CD4-positive, CD25-positive, alpha-beta regulatory T cell (primary cell): ENCODE measurements at regions not wholly inside any gene's neighbourhood (a gene's known extent, or its start where the extent isn't known, plus 50 kb on each side); places are given as distances from the start of the nearest gene placed in this dataset.

Experiments used
- ATAC-seq, 2 donors: fragments of 150-1000 bp; cut with Tn5 transposase; one replicate each; pipeline ENCODE4 v1.10.0; 2021; ENCODE audit warnings: low read depth in 2 of 2, moderate number of reproducible peaks in 2 of 2, moderate library complexity in 1 of 2
- DNase-seq, 3 donors: peaks; one replicate each; pipeline versions ENCODE4 v3.0.0 to v3.0.0-alpha.2; 2012 to 2022; ENCODE audit warnings: mixed read lengths in 1 of 3
- H3K27ac ChIP-seq: one replicate; pipeline ENCODE4 v1.7.0; 2013; ENCODE audit warnings: mild to moderate bottlenecking, low read length; ENCODE audit not compliant: insufficient read depth, poor library complexity, severe bottlenecking
- H3K27me3 ChIP-seq: one replicate; pipeline ENCODE4 v1.7.0; 2013; ENCODE audit warnings: low read length; ENCODE audit not compliant: control insufficient read depth, insufficient read depth
- H3K36me3 ChIP-seq: one replicate; pipeline ENCODE4 v1.7.0; 2013; ENCODE audit warnings: mild to moderate bottlenecking, low read length, moderate library complexity; ENCODE audit not compliant: control insufficient read depth, insufficient read depth
- H3K4me1 ChIP-seq: 2 replicates; pipeline ENCODE4 v1.7.0; 2013; ENCODE audit warnings: mild to moderate bottlenecking, low read length; ENCODE audit not compliant: insufficient read depth, control insufficient read depth, poor library complexity, severe bottlenecking
- H3K4me3 ChIP-seq: one replicate; pipeline ENCODE4 v1.7.0; 2013; ENCODE audit warnings: low read depth, mild to moderate bottlenecking, low read length, moderate library complexity
- H3K9me3 ChIP-seq, 2 experiments: 1 replicate in 1 of 2; 2 replicates in 1 of 2; pipeline ENCODE4 v1.7.0; 2013; ENCODE audit warnings: low read length in 2 of 2, mild to moderate bottlenecking in 1 of 2, moderate library complexity in 1 of 2; ENCODE audit not compliant: control insufficient read depth in 2 of 2
- H3K27ac Mint-ChIP-seq, 3 donors: one replicate each; pipeline ENCODE4 v1.8.0; 2020 to 2022; ENCODE audit warnings: mild to moderate bottlenecking in 3 of 3, mixed read lengths in 3 of 3, moderate library complexity in 2 of 3
- H3K27me3 Mint-ChIP-seq: one replicate; pipeline ENCODE4 v1.8.0; 2022; ENCODE audit warnings: mild to moderate bottlenecking, mixed read lengths
- H3K36me3 Mint-ChIP-seq: one replicate; pipeline ENCODE4 v1.8.0; 2020; ENCODE audit warnings: mixed read lengths
- H3K4me1 Mint-ChIP-seq, 4 donors: one replicate each; pipeline ENCODE4 v1.8.0; 2020 to 2022; ENCODE audit warnings: mixed read lengths in 4 of 4, mild to moderate bottlenecking in 1 of 4
- H3K4me3 Mint-ChIP-seq, 4 donors: one replicate each; pipeline ENCODE4 v1.8.0; 2020 to 2022; ENCODE audit warnings: mild to moderate bottlenecking in 4 of 4, mixed read lengths in 4 of 4, moderate library complexity in 3 of 4
- H3K9me3 Mint-ChIP-seq, 7 donors: one replicate each; pipeline ENCODE4 v1.8.0; 2020 to 2022; ENCODE audit warnings: mixed read lengths in 7 of 7, mild to moderate bottlenecking in 3 of 7, moderate library complexity in 2 of 7

- DNase-seq (no peak), ATAC-seq (no peak)
- no peak overlapping the region for H3K27ac ChIP-seq
- no peaks in the 10 kb centered on the region for H3K36me3 ChIP-seq
- Mint-ChIP-seq H3K27me3 (no peaks in the 10 kb centered on the region), H3K4me3 (no peak overlapping the region), H3K4me1 (no peaks in the 10 kb centered on the region), H3K36me3 (no peaks in the 10 kb centered on the region), H3K27ac (no peak overlapping the region), H3K9me3 (peaks cover 0 to 23% (median 5%) of the 10 kb centered on the region in 7 donors)
- no peaks in the 10 kb centered on the region for H3K27me3 ChIP-seq
- H3K4me1 ChIP-seq: no peaks in the 10 kb centered on the region
- no peak overlapping the region for H3K4me3 ChIP-seq
- H3K9me3 ChIP-seq: no peaks in the 10 kb centered on the region
These were observed 251.6 kb downstream of the NUP35 start for GRCh38 chr2:183375821-183376220.

- no peaks in the 10 kb centered on the region for H3K36me3 Mint-ChIP-seq
- no peak for ATAC-seq
- H3K4me3 ChIP-seq: no peak overlapping the region
- peaks cover 0 to 6% of the 10 kb centered on the region in 2 experiments for H3K9me3 ChIP-seq
- no peaks in the 10 kb centered on the region for H3K36me3 ChIP-seq
- H3K4me1 ChIP-seq: no peaks in the 10 kb centered on the region
- H3K9me3 Mint-ChIP-seq: peaks cover 0 to 24% (median 6%) of the 10 kb centered on the region in 7 donors
- DNase-seq: no peak
- no peak overlapping the region for H3K4me3 Mint-ChIP-seq
- no peaks in the 10 kb centered on the region for H3K27me3 ChIP-seq
- no peak overlapping the region for H3K27ac Mint-ChIP-seq
- H3K4me1 Mint-ChIP-seq: no peaks in the 10 kb centered on the region
- H3K27ac ChIP-seq: no peak overlapping the region
- H3K27me3 Mint-ChIP-seq: no peaks in the 10 kb centered on the region
These were observed 259.6 kb downstream of the NUP35 start for GRCh38 chr2:183383854-183384253.

GRCh38 chr2:183389546-183390080 is 265.4 kb downstream of the NUP35 start:
- Mint-ChIP-seq H3K9me3 (peaks cover 0 to 43% (median 12%) of the 10 kb centered on the region in 7 donors), H3K27me3 (no peaks in the 10 kb centered on the region), H3K36me3 (no peaks in the 10 kb centered on the region), H3K4me3 (peak overlapping the region in 1 of 4 donors; percentile 55), H3K4me1 (no peaks in the 10 kb centered on the region), H3K27ac (no peak overlapping the region)
- H3K9me3 ChIP-seq: peaks cover 0 to 6% of the 10 kb centered on the region in 2 experiments
- no peaks in the 10 kb centered on the region for H3K36me3 ChIP-seq
- H3K27me3 ChIP-seq: no peaks in the 10 kb centered on the region
- H3K4me1 ChIP-seq: no peaks in the 10 kb centered on the region
- no peak overlapping the region for H3K4me3 ChIP-seq
- no peak overlapping the region for H3K27ac ChIP-seq
- ATAC-seq (no peak), DNase-seq (no peak)

- Histone ChIP-seq H3K36me3 (no peaks in the 10 kb centered on the region), H3K27me3 (no peaks in the 10 kb centered on the region), H3K4me1 (no peaks in the 10 kb centered on the region), H3K9me3 (peaks cover 0 to 6% of the 10 kb centered on the region in 2 experiments), H3K27ac (no peak overlapping the region), H3K4me3 (no peak overlapping the region)
- Mint-ChIP-seq H3K27me3 (no peaks in the 10 kb centered on the region), H3K4me1 (no peaks in the 10 kb centered on the region), H3K27ac (no peak overlapping the region), H3K4me3 (no peak overlapping the region), H3K9me3 (peaks cover 0 to 47% (median 13%) of the 10 kb centered on the region in 7 donors), H3K36me3 (no peaks in the 10 kb centered on the region)
- no peak for DNase-seq
- ATAC-seq: no peak
These were observed 265.9 kb downstream of the NUP35 start for GRCh38 chr2:183390109-183390508.

GRCh38 chr2:183404392-183404791 is 280.1 kb downstream of the NUP35 start:
- Histone ChIP-seq H3K9me3 (no peaks in the 10 kb centered on the region), H3K27ac (no peak overlapping the region), H3K4me1 (no peaks in the 10 kb centered on the region), H3K27me3 (no peaks in the 10 kb centered on the region), H3K36me3 (no peaks in the 10 kb centered on the region), H3K4me3 (no peak overlapping the region)
- Mint-ChIP-seq H3K4me3 (no peak overlapping the region), H3K36me3 (no peaks in the 10 kb centered on the region), H3K27me3 (no peaks in the 10 kb centered on the region), H3K4me1 (no peaks in the 10 kb centered on the region), H3K9me3 (peaks cover 2 to 27% (median 10%) of the 10 kb centered on the region in 7 donors), H3K27ac (no peak overlapping the region)
- DNase-seq (no peak), ATAC-seq (no peak)

- H3K4me3 Mint-ChIP-seq: no peak overlapping the region
- ATAC-seq: no peak
- no peaks in the 10 kb centered on the region for H3K36me3 Mint-ChIP-seq
- H3K27ac Mint-ChIP-seq: no peak overlapping the region
- Histone ChIP-seq H3K4me3 (no peak overlapping the region), H3K9me3 (no peaks in the 10 kb centered on the region), H3K36me3 (no peaks in the 10 kb centered on the region), H3K27me3 (no peaks in the 10 kb centered on the region), H3K4me1 (no peaks in the 10 kb centered on the region), H3K27ac (no peak overlapping the region)
- no peaks in the 10 kb centered on the region for H3K27me3 Mint-ChIP-seq
- H3K4me1 Mint-ChIP-seq: no peaks in the 10 kb centered on the region
- H3K9me3 Mint-ChIP-seq: peaks cover 2 to 30% (median 11%) of the 10 kb centered on the region in 7 donors
- no peak for DNase-seq
These were observed 284.3 kb downstream of the NUP35 start for GRCh38 chr2:183408562-183408961.

GRCh38 chr2:183409662-183410061 is 285.4 kb downstream of the NUP35 start:
- Mint-ChIP-seq H3K36me3 (no peaks in the 10 kb centered on the region), H3K27me3 (no peaks in the 10 kb centered on the region), H3K9me3 (peaks cover 0 to 22% (median 5%) of the 10 kb centered on the region in 7 donors), H3K27ac (no peak overlapping the region), H3K4me1 (no peaks in the 10 kb centered on the region), H3K4me3 (no peak overlapping the region)
- no peaks in the 10 kb centered on the region for H3K9me3 ChIP-seq
- H3K27me3 ChIP-seq: no peaks in the 10 kb centered on the region
- ATAC-seq (no peak), DNase-seq (no peak)
- H3K36me3 ChIP-seq: no peaks in the 10 kb centered on the region
- H3K4me3 ChIP-seq: no peak overlapping the region
- H3K4me1 ChIP-seq: no peaks in the 10 kb centered on the region
- H3K27ac ChIP-seq: no peak overlapping the region

- Mint-ChIP-seq H3K4me3 (no peak overlapping the region), H3K36me3 (no peaks in the 10 kb centered on the region), H3K27me3 (no peaks in the 10 kb centered on the region), H3K27ac (no peak overlapping the region), H3K9me3 (peaks cover 0 to 29% (median 5%) of the 10 kb centered on the region in 7 donors), H3K4me1 (no peaks in the 10 kb centered on the region)
- Histone ChIP-seq H3K36me3 (no peaks in the 10 kb centered on the region), H3K27me3 (no peaks in the 10 kb centered on the region), H3K4me3 (no peak overlapping the region), H3K9me3 (no peaks in the 10 kb centered on the region), H3K27ac (no peak overlapping the region), H3K4me1 (no peaks in the 10 kb centered on the region)
- ATAC-seq (no peak), DNase-seq (no peak)
These were observed 292.5 kb downstream of the NUP35 start for GRCh38 chr2:183416753-183417152.
